ENCODE measurements at regions not wholly inside any gene's neighbourhood (a gene's known extent, or its start where the extent isn't known, plus 50 kb on each side); places are given as distances from the start of the nearest gene placed in this dataset.
A peak's percentile ranks its signal among the peaks of the same experiment; 100 is the strongest.

GRCh38 chr11:81870066-81870412 is 863.6 kb downstream of the FAM181B start:
- Histone ChIP-seq H3K4me3 (peak overlapping the region in 5 of 10 experiments; percentile 6 to 53 (median 30); a peak in 9 of 20 replicates), H3K4me1 (peaks cover 26 to 31% (median 28%) of the 10 kb centered on the region in 10 experiments), H3K9ac (no peak overlapping the region), H3K27me3 (peaks cover 0 to 85% (median 0%) of the 10 kb centered on the region in 11 experiments; a peak in 9 of 22 replicates), H3K4me2 (peak overlapping the region; percentile 75 to 92 (median 80)), H3K36me3 (no peaks in the 10 kb centered on the region), H3K9me3 (replicated peaks in 1 of 11) (peaks cover 0 to 14% (median 3%) of the 10 kb centered on the region in 11 experiments; a peak in 9 of 22 replicates), H4K20me1 (peaks cover 0 to 6% (median 3%) of the 10 kb centered on the region in 11 experiments; a peak in 7 of 22 replicates), H3K27ac (peak overlapping the region in 3 of 11 experiments; percentile 10 to 36 (median 19); a peak in 2 of 22 replicates)
- no peak for TF ChIP-seq Cebpa-rat (IDR thresholded peaks at IDR 0.05)

GRCh38 chr11:81869351-81870065 is 864.2 kb downstream of the FAM181B start:
- Histone ChIP-seq H4K20me1 (peaks cover 0 to 6% (median 3%) of the 10 kb centered on the region in 11 experiments; a peak in 7 of 22 replicates), H3K4me1 (peaks cover 26 to 31% (median 28%) of the 10 kb centered on the region in 10 experiments), H3K27me3 (peaks cover 0 to 79% (median 0%) of the 10 kb centered on the region in 11 experiments; a peak in 9 of 22 replicates), H3K27ac (peak overlapping the region in 2 of 11 experiments; percentile 15 to 30; a peak in 1 of 22 replicates), H3K4me3 (peak overlapping the region in 5 of 10 experiments; percentile 6 to 53 (median 30); a peak in 6 of 20 replicates), H3K4me2 (peak overlapping the region; percentile 75 to 92 (median 80)), H3K36me3 (no peaks in the 10 kb centered on the region), H3K9ac (no peak overlapping the region), H3K9me3 (replicated peaks in 1 of 11) (peaks cover 0 to 14% (median 3%) of the 10 kb centered on the region in 11 experiments; a peak in 9 of 22 replicates)
- TF ChIP-seq Cebpa-rat (IDR thresholded peaks at IDR 0.05): no peak

DNA sequence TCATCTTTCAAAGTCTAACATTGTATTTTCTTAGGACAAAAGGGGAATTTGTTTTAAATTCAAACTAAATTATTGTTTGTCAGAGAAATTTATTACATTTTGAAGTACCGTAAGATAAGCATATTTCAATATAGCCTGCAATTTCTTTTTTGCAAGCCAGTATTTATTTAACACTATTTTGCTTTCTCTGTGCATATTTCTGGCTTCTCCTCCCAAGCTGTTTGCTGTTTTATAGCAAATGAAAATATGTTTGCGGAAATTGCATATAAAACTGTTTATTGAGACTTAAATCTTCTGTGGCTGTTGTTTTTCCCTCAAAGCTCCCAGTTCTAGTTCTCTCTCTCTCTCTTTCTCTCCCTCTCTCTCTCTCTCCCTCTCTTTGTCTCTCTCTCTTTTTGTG is 866.8 kb downstream of the FAM181B start:
- TF ChIP-seq Cebpa-rat (IDR thresholded peaks at IDR 0.05): no peak
- no peak overlapping the region for H3K27ac ChIP-seq
- no peaks in the 10 kb centered on the region for H3K36me3 ChIP-seq
- H3K9me3 ChIP-seq (replicated peaks in 1 of 11): peaks cover 0 to 14% (median 3%) of the 10 kb centered on the region in 11 experiments; a peak in 9 of 22 replicates
- no peak overlapping the region for H3K9ac ChIP-seq
- peaks cover 0 to 6% (median 3%) of the 10 kb centered on the region in 11 experiments; a peak in 7 of 22 replicates for H4K20me1 ChIP-seq
- peaks cover 0 to 69% (median 0%) of the 10 kb centered on the region in 11 experiments; a peak in 8 of 22 replicates for H3K27me3 ChIP-seq
- peaks cover 26 to 31% (median 28%) of the 10 kb centered on the region in 10 experiments for H3K4me1 ChIP-seq
- no peak overlapping the region for H3K4me3 ChIP-seq
- H3K4me2 ChIP-seq: no peak overlapping the region

GRCh38 chr11:81857386-81857785 is 876.3 kb downstream of the FAM181B start:
- no peaks in the 10 kb centered on the region for H3K4me1 ChIP-seq
- no peaks in the 10 kb centered on the region for H3K36me3 ChIP-seq
- no peaks in the 10 kb centered on the region for H4K20me1 ChIP-seq
- H3K4me2 ChIP-seq: no peak overlapping the region
- no peak overlapping the region for H3K4me3 ChIP-seq
- H3K9ac ChIP-seq: no peak overlapping the region
- H3K27me3 ChIP-seq: peaks cover 0 to 29% (median 0%) of the 10 kb centered on the region in 11 experiments; a peak in 4 of 22 replicates
- TF ChIP-seq Cebpa-rat (IDR thresholded peaks at IDR 0.05): no peak
- no peak overlapping the region for H3K27ac ChIP-seq
- no peaks in the 10 kb centered on the region for H3K9me3 ChIP-seq (replicated peaks in 1 of 11)

GRCh38 chr11:81853791-81854190 is 879.9 kb downstream of the FAM181B start:
- Histone ChIP-seq H3K9me3 (replicated peaks in 1 of 11) (no peaks in the 10 kb centered on the region), H3K4me3 (no peak overlapping the region), H3K36me3 (no peaks in the 10 kb centered on the region), H3K9ac (no peak overlapping the region), H4K20me1 (no peaks in the 10 kb centered on the region), H3K4me2 (no peak overlapping the region), H3K27me3 (peaks cover 0 to 11% (median 0%) of the 10 kb centered on the region in 11 experiments; a peak in 1 of 22 replicates), H3K27ac (no peak overlapping the region), H3K4me1 (no peaks in the 10 kb centered on the region)
- TF ChIP-seq Cebpa-rat (IDR thresholded peaks at IDR 0.05): no peak

DNA sequence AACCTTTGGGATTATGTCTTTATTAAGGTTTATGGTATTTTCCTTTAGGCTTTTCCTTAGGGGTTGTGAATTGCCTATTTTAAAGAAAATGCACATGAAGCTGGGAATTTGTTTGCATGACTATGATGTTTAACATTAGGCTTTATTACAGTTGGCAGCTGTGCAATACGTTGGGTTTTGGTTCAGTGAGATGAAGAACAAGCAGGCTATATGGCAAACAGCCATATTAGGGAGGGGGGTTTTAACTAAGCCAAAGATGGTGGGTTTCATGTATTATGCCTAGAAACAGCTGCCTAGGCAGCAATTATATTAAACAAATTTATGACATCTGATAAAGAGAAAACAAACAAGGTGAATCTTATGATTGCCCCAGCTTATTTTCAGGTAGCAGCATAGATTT is 880.8 kb downstream of the FAM181B start:
- H3K4me2 ChIP-seq: no peak overlapping the region
- no peak overlapping the region for H3K9ac ChIP-seq
- no peak for TF ChIP-seq Cebpa-rat (IDR thresholded peaks at IDR 0.05)

DNA sequence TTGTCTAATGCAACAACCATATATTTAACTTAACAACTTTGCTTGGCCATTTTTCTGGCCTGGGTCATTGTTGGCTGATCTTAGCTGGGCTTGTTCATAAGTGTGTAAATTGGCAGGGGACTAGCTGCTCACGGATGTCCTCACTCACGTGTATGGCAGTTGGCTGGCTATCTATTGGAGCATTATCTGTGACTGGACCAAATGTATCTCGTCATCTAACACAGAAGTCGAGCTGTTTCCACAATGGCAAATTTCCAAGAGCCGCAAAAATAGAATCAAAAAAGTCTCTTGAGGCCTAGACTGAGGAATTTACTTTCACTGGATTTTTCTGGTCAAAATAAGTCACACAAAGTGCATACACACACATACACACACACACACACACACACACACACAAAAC is 893.3 kb downstream of the FAM181B start:
- H3K4me3 ChIP-seq: no peak overlapping the region
- no peaks in the 10 kb centered on the region for H3K4me1 ChIP-seq
- no peaks in the 10 kb centered on the region for H4K20me1 ChIP-seq
- no peak overlapping the region for H3K9ac ChIP-seq
- TF ChIP-seq Cebpa-rat (IDR thresholded peaks at IDR 0.05): no peak
- H3K36me3 ChIP-seq: no peaks in the 10 kb centered on the region
- H3K27me3 ChIP-seq: no peaks in the 10 kb centered on the region
- H3K9me3 ChIP-seq (replicated peaks in 1 of 11): no peaks in the 10 kb centered on the region; a peak in 1 of 22 replicates
- no peak overlapping the region for H3K27ac ChIP-seq
- H3K4me2 ChIP-seq: no peak overlapping the region

More for the DNA sequence above, 880.8 kb downstream of the FAM181B start:
- no peaks in the 10 kb centered on the region for H4K20me1 ChIP-seq
- H3K9me3 ChIP-seq (replicated peaks in 1 of 11): no peaks in the 10 kb centered on the region
- peaks cover 0 to 11% (median 0%) of the 10 kb centered on the region in 11 experiments; a peak in 1 of 22 replicates for H3K27me3 ChIP-seq
- no peaks in the 10 kb centered on the region for H3K4me1 ChIP-seq
- no peaks in the 10 kb centered on the region for H3K36me3 ChIP-seq
- no peak overlapping the region for H3K4me3 ChIP-seq
- H3K27ac ChIP-seq: no peak overlapping the region

DNA sequence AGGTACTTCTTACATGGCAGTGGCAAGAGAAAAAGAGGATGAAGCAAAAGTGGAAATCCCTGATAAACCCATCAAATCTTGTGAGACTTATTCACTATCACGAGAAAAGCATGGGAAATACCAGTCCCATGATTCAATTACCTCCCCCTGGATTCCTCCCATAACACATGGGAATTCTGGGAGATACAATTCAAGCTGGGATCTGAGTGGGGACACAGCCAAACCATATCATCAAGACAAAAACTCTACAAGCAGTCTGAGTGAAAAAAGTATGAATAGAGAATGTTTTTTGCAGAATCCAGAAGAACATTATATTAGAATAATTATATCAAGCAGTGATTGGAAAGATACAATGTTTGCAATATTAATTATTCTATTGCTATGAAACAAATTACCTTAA is 893.7 kb downstream of the FAM181B start:
- Histone ChIP-seq H4K20me1 (no peaks in the 10 kb centered on the region), H3K9ac (no peak overlapping the region), H3K4me3 (no peak overlapping the region), H3K27ac (no peak overlapping the region), H3K4me2 (no peak overlapping the region), H3K27me3 (no peaks in the 10 kb centered on the region), H3K36me3 (no peaks in the 10 kb centered on the region), H3K9me3 (replicated peaks in 1 of 11) (no peaks in the 10 kb centered on the region; a peak in 1 of 22 replicates), H3K4me1 (no peaks in the 10 kb centered on the region)
- no peak for TF ChIP-seq Cebpa-rat (IDR thresholded peaks at IDR 0.05)

- no peak for TF ChIP-seq Cebpa-rat (IDR thresholded peaks at IDR 0.05)
- H3K4me1 ChIP-seq: no peaks in the 10 kb centered on the region
- no peak overlapping the region for H3K27ac ChIP-seq
These were observed 894.6 kb downstream of the FAM181B start for GRCh38 chr11:81839016-81839415.

More at GRCh38 chr11:81839016-81839415, 894.6 kb downstream of the FAM181B start:
- Histone ChIP-seq H4K20me1 (no peaks in the 10 kb centered on the region), H3K9ac (no peak overlapping the region), H3K36me3 (no peaks in the 10 kb centered on the region), H3K4me3 (no peak overlapping the region), H3K9me3 (replicated peaks in 1 of 11) (peaks cover 0 to 8% (median 0%) of the 10 kb centered on the region in 11 experiments; a peak in 3 of 22 replicates), H3K27me3 (no peaks in the 10 kb centered on the region), H3K4me2 (no peak overlapping the region)

Measured in BLaER1 treated with 17β-estradiol and CSF1 and Interleukin-3, amounts not matched to agents 10 nM and 100 nM (cell line).